Chondrocyte (in vitro differentiated cells): ENCODE measurements at regions not wholly inside any gene's neighbourhood (a gene's known extent, or its start where the extent isn't known, plus 50 kb on each side); places are given as distances from the start of the nearest gene placed in this dataset.

ENCODE experiments used
- DNase-seq: peaks from one replicate; pipeline ENCODE4 v3.0.0; 2021; ENCODE audit warnings: mixed read lengths, low spot score
- H3K27ac Mint-ChIP-seq: one replicate; pipeline ENCODE4 v1.8.0; 2021; ENCODE audit warnings: mild to moderate bottlenecking, moderate library complexity, mixed read lengths; ENCODE audit not compliant: unreplicated experiment
- H3K27me3 Mint-ChIP-seq: 2 replicates; pipeline ENCODE4 v1.8.0; 2021; ENCODE audit warnings: low read depth, mixed read lengths
- H3K36me3 Mint-ChIP-seq: 2 replicates; pipeline ENCODE4 v1.8.0; 2021; ENCODE audit warnings: low read depth, mixed read lengths
- H3K4me1 Mint-ChIP-seq: 2 replicates; pipeline ENCODE4 v1.8.0; 2021; ENCODE audit warnings: low read depth, mild to moderate bottlenecking, mixed read lengths
- H3K4me3 Mint-ChIP-seq: one replicate; pipeline ENCODE4 v1.8.0; 2021; ENCODE audit warnings: mild to moderate bottlenecking, moderate library complexity, mixed read lengths; ENCODE audit not compliant: unreplicated experiment
- H3K9me3 Mint-ChIP-seq: 2 replicates; pipeline ENCODE4 v1.8.0; 2021; ENCODE audit warnings: low read depth, mixed read lengths
- TF ChIP-seq, protein P1 (sequence below): fragments of 200-600 bp; sonication (generic); IDR thresholded peaks from 2 replicates; pipeline ENCODE4 v1.5.0; 2021; ENCODE audit warnings: antibody characterized with exemption, mild to moderate bottlenecking, moderate library complexity

DNA sequence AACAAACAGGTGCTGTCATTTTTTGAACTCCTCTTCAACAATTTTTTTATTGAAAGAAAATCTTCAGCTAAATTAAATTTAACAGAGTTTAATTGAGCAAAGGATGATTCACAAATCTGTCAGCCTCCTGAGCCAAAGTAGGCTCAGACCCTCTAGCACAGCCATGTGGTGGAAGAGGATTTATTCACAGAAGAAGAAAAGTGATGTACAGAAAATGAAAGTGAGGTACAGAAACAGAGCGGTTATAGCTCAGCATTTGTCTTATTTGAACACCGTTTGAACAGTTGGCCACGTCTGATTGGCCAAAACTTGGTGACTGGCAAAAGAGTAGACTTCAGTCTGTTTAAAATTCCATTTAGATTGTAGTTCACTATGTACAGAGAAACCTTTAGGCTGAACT lies 217.3 kb downstream of the SPANXN1 start:
- no peak overlapping the region for H3K4me3 Mint-ChIP-seq
- no peaks in the 10 kb centered on the region for H3K36me3 Mint-ChIP-seq
- H3K27me3 Mint-ChIP-seq, result no peaks in the 10 kb centered on the region
- TF ChIP-seq, protein P1, sequence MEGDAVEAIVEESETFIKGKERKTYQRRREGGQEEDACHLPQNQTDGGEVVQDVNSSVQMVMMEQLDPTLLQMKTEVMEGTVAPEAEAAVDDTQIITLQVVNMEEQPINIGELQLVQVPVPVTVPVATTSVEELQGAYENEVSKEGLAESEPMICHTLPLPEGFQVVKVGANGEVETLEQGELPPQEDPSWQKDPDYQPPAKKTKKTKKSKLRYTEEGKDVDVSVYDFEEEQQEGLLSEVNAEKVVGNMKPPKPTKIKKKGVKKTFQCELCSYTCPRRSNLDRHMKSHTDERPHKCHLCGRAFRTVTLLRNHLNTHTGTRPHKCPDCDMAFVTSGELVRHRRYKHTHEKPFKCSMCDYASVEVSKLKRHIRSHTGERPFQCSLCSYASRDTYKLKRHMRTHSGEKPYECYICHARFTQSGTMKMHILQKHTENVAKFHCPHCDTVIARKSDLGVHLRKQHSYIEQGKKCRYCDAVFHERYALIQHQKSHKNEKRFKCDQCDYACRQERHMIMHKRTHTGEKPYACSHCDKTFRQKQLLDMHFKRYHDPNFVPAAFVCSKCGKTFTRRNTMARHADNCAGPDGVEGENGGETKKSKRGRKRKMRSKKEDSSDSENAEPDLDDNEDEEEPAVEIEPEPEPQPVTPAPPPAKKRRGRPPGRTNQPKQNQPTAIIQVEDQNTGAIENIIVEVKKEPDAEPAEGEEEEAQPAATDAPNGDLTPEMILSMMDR, result no peak
- no peaks in the 10 kb centered on the region for H3K4me1 Mint-ChIP-seq
- peaks cover 38% of the 10 kb centered on the region for H3K9me3 Mint-ChIP-seq
- H3K27ac Mint-ChIP-seq, result no peak overlapping the region
- no peak for DNase-seq

DNA sequence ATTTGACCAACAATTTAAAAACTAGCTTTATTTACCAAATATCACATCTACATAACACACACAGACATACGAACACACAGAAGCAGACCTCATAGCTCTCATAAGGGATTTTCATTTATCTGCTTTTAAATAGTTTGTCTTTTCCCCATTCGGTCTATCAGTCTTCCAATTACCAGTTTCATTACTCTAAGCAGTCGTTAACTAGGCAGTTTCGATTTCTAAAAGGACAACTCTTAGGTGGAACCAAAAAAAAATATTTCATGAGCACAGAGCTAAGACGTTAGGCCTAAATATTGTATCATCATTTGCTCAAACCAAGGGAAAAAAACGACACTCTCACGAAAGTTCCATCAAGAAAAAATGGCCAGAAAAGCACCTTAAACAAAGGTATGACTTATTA lies 228.4 kb downstream of the SPANXN1 start:
- peaks cover 30% of the 10 kb centered on the region for H3K9me3 Mint-ChIP-seq
- no peak overlapping the region for H3K27ac Mint-ChIP-seq
- no peaks in the 10 kb centered on the region for H3K27me3 Mint-ChIP-seq
- TF ChIP-seq, protein P1, result no peak
- no peak for DNase-seq
- no peaks in the 10 kb centered on the region for H3K4me1 Mint-ChIP-seq
- H3K36me3 Mint-ChIP-seq, result no peaks in the 10 kb centered on the region
- H3K4me3 Mint-ChIP-seq, result no peak overlapping the region

DNA sequence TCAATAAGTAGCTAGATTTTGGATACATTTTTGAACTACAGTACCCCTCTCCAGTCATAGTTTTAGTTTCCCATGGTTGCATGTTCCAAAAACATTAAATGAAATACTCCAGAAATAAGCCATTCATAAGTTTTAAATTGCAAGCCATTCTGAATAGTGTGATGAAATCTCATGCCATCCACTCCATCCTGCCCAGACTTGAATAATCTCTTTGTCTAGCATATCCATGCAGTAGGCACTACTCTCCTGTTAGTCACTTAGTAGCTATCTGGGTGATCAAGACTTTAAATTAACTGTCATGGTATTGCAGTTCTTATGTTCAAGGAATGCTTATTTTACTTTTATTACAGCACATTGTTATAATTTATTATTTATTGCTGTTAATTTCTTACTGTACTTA lies 237.4 kb downstream of the SPANXN1 start:
- H3K9me3 Mint-ChIP-seq, result peaks cover 27% of the 10 kb centered on the region
- no peaks in the 10 kb centered on the region for H3K27me3 Mint-ChIP-seq
- H3K4me1 Mint-ChIP-seq, result no peaks in the 10 kb centered on the region
- no peak overlapping the region for H3K27ac Mint-ChIP-seq
- TF ChIP-seq, protein P1, result no peak
- no peak for DNase-seq
- no peaks in the 10 kb centered on the region for H3K36me3 Mint-ChIP-seq
- no peak overlapping the region for H3K4me3 Mint-ChIP-seq

DNA sequence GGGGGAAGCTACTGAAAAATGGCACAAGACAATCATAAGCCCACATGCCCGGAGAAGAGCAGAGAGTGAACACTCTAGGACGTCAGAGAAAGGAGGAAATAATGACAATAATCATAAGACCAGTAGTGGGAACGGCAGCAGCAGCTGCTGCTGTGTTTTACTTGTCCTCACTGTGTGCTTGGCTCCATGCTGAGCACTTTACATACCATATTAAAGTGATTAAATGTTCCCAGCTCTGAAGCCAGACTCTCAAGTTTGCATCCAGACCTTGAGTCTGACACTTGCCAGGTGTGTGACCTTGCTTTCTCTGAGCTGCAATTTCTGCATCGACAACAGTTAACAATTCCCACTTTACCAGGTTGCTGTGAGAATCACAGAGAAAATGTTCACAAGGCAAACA lies 255.4 kb downstream of the SPANXN1 start:
- DNase-seq, result no peak
- TF ChIP-seq, protein P1, result no peak
- Mint-ChIP-seq H3K4me1 (no peaks in the 10 kb centered on the region), H3K36me3 (no peaks in the 10 kb centered on the region), H3K27ac (no peak overlapping the region), H3K4me3 (no peak overlapping the region), H3K27me3 (no peaks in the 10 kb centered on the region), H3K9me3 (peaks cover 45% of the 10 kb centered on the region)

DNA sequence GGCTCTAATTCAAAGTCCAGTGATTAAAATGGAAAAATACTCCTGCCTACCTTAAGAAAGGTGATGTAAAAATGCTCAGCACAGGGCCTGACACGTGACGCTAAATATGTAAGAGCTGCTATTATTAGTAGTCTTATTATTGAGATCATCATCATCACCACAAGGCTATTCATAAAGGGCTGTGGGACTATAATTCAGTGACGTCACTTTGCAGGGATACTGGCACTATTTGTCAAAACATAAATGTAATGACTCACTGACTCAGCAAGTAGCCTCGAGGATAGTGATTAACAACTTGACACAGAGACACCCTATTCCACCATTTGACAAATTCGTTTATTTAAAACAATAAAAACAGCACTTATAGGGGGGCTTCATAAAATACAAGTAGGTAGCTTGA lies 258.9 kb downstream of the SPANXN1 start:
- no peaks in the 10 kb centered on the region for H3K27me3 Mint-ChIP-seq
- TF ChIP-seq, protein P1, result no peak
- H3K4me1 Mint-ChIP-seq, result no peaks in the 10 kb centered on the region
- H3K27ac Mint-ChIP-seq, result no peak overlapping the region
- H3K4me3 Mint-ChIP-seq, result no peak overlapping the region
- peaks cover 44% of the 10 kb centered on the region for H3K9me3 Mint-ChIP-seq
- no peak for DNase-seq
- no peaks in the 10 kb centered on the region for H3K36me3 Mint-ChIP-seq
